ENCODE measurements at regions not wholly inside any gene's neighbourhood (a gene's known extent, or its start where the extent isn't known, plus 50 kb on each side); places are given as distances from the start of the nearest gene placed in this dataset.

DNA sequence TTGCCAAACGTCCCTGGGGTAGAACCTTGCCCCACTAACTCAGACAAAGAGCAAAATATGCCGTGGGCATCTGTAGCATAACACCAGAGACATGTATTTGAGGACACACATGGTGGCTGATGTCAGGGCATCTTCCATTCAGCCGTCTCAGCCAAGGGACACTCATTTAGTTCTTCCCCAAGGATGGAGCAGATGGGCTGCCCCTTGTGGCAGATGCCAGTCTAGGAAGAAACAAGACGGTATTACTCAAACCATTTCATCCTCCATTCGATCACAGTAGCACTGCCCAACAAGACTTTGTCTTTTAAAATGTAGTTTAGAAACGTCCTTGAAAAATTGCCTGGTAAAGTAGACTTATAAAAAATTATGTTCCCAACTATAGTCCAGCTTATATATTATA is 937.6 kb upstream of the EEF2KMT start:
- TF ChIP-seq EZH2phosphoT487 (IDR thresholded peaks at IDR 0.05; ENCODE audit: borderline replicate concordance) (no peak), CTCF (IDR thresholded peaks at IDR 0.05 in 2 of 3, conservative IDR thresholded peaks at IDR 0.05 in 1 of 3; ENCODE audit: borderline replicate concordance in 1 of 3, insufficient read depth in 1 of 3, low read depth in 2 of 3, low read length in 2 of 3) (no peak), EZH2 (IDR thresholded peaks at IDR 0.05) (no peak), POLR2A (IDR thresholded peaks at IDR 0.05; ENCODE audit: borderline replicate concordance, extremely low read depth, insufficient read depth, insufficient read length) (no peak), ZNF274 (IDR thresholded peaks at IDR 0.05; ENCODE audit: low read depth, low read length) (no peak), SP1 (IDR thresholded peaks at IDR 0.05; ENCODE audit: low read depth) (no peak), SRF (IDR thresholded peaks at IDR 0.05; ENCODE audit: low read depth) (no peak)
- TF ChIP-seq, protein P1, sequence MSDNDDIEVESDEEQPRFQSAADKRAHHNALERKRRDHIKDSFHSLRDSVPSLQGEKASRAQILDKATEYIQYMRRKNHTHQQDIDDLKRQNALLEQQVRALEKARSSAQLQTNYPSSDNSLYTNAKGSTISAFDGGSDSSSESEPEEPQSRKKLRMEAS (IDR thresholded peaks at IDR 0.05): no peak
